Ascending aorta (tissue), 2 donors: ENCODE measurements at regions not wholly inside any gene's neighbourhood (a gene's known extent, or its start where the extent isn't known, plus 50 kb on each side); places are given as distances from the start of the nearest gene placed in this dataset.
"Not testable (repeated sequence)": the region's sequence is repeated elsewhere in the genome, so short reads cannot be mapped to it uniquely, and the experiment has no call there.

Source experiments
- DNase-seq, 2 donors: peaks; one replicate each; pipeline ENCODE4 v3.0.0-alpha.2; 2019; ENCODE audit warnings: low spot score in 2 of 2
- H3K27ac ChIP-seq, 2 donors: fragments of 200-600 bp; sonication (generic); one replicate each; pipeline ENCODE4 v1.5.1; 2016 to 2017; ENCODE audit warnings: mild to moderate bottlenecking in 1 of 2
- H3K27me3 ChIP-seq: fragments of 200-600 bp; sonication (generic); one replicate; pipeline ENCODE4 v1.5.1; 2017
- H3K36me3 ChIP-seq, 2 donors: fragments of 200-600 bp; sonication (generic); one replicate each; pipeline ENCODE4 v1.5.1; 2016
- H3K4me1 ChIP-seq, 2 donors: fragments of 200-600 bp; sonication (generic); one replicate each; pipeline ENCODE4 v1.5.1; 2016 to 2017; ENCODE audit warnings: mild to moderate bottlenecking in 1 of 2
- H3K4me3 ChIP-seq, 2 donors: fragments of 200-600 bp; sonication (generic); one replicate each; pipeline ENCODE4 v1.5.1; 2016 to 2017; ENCODE audit warnings: mild to moderate bottlenecking in 1 of 2
- H3K9me3 ChIP-seq, 2 donors: fragments of 200-600 bp; sonication (generic); one replicate each; pipeline ENCODE4 v1.5.1; 2016
- CTCF ChIP-seq, 3 experiments: fragments of 200-600 bp in 2 of 3; fragments of 450-650 bp in 1 of 3; sonication (generic) in 2 of 3; IDR thresholded peaks; one replicate each; pipeline ENCODE4 v1.5.1; 2016 to 2019; ENCODE audit warnings: antibody characterized with exemption in 3 of 3, mild to moderate bottlenecking in 1 of 3, moderate library complexity in 1 of 3
- intact Hi-C: fragments of 100-400 bp; cut with DNase I; formaldehyde crosslinking; loops from one replicate; pipeline ENCODE4 v1.15.1; 2023

GRCh38 chr6:85130743-85131142, 319.1 kb upstream of the NT5E start:
- no peaks in the 10 kb centered on the region for H3K27me3 ChIP-seq
- H3K27ac ChIP-seq: no peak overlapping the region
- no peak for DNase-seq
- H3K36me3 ChIP-seq: no peaks in the 10 kb centered on the region
- peaks cover 0 to 2% of the 10 kb centered on the region in 2 donors for H3K4me1 ChIP-seq
- no peak overlapping the region for H3K4me3 ChIP-seq
- no peaks in the 10 kb centered on the region for H3K9me3 ChIP-seq
- no peak for TF ChIP-seq CTCF (IDR thresholded peaks at IDR 0.05)
- intact Hi-C loops: no loop called here

GRCh38 chr6:85129881-85130280, 320.0 kb upstream of the NT5E start:
- intact Hi-C loops: loop anchor here (5.0 kb wide), 3 partner anchors 113 to 708 kb away; no protein-coding TSS in a partner anchor
- H3K9me3 ChIP-seq: no peaks in the 10 kb centered on the region
- peaks cover 0 to 2% of the 10 kb centered on the region in 2 donors for H3K4me1 ChIP-seq
- no peak overlapping the region for H3K4me3 ChIP-seq
- no peak overlapping the region for H3K27ac ChIP-seq
- no peaks in the 10 kb centered on the region for H3K36me3 ChIP-seq
- TF ChIP-seq CTCF (IDR thresholded peaks at IDR 0.05): no peak
- no peaks in the 10 kb centered on the region for H3K27me3 ChIP-seq
- DNase-seq: no peak

DNA sequence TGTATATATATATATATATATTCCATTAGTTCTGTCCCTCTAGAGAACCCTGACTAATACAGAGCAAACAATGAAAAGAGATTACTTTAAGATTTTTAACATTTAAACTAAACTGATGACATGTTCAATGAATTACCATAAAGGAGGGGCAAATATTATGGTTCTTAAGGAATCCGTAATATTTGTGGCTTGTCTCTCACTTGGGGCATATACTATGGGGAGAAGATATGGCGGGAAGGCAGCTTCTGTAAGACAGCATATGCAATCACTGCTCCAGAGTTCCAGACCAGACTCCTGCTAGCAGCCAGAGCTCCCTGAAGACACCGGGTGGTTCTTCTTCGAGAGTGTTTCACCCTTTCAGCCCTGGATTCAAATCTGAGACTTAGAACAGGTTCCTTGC, 321.1 kb upstream of the NT5E start:
- Histone ChIP-seq H3K27ac (no peak overlapping the region), H3K4me3 (no peak overlapping the region), H3K9me3 (no peaks in the 10 kb centered on the region), H3K27me3 (no peaks in the 10 kb centered on the region), H3K4me1 (peaks cover 0 to 2% of the 10 kb centered on the region in 2 donors), H3K36me3 (no peaks in the 10 kb centered on the region)
- TF ChIP-seq CTCF (IDR thresholded peaks at IDR 0.05): no peak
- intact Hi-C loops: loop anchor here (5.0 kb wide), 3 partner anchors 111 to 706 kb away; no protein-coding TSS in a partner anchor
- no peak for DNase-seq

- not testable (repeated sequence) for H3K27me3 ChIP-seq
- intact Hi-C loops: loop anchor here (5.0 kb wide), 3 partner anchors 111 to 706 kb away; no protein-coding TSS in a partner anchor
These were observed 321.6 kb upstream of the NT5E start for GRCh38 chr6:85128256-85128655.

DNA sequence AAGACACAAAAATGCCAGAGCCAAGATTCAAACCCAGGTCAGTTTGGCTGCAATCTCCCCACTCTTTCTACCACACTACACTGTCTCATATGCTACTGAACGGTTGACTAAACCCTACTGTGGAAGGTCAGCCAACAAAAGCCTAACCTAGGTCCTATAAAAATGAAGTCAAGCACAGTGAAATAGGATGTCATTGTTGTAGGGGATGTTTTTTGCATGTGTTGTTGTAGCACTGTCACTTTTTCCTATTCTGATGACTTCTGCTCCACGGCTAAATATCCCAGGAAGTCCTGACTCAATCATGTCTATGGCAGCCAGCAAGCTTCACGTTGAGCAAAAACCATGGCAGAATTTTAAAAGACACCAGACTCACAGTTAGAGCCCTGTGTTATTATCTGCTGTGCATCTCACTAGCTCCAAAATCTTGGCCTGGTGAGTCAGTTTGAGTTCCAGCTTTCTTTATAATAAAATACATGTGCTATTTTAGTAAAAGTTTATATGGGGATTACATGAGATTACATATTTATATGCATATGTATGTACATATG, 322.1 kb upstream of the NT5E start:
- intact Hi-C loops: loop anchor here (5.0 kb wide), 3 partner anchors 110 to 705 kb away; no protein-coding TSS in a partner anchor
- Histone ChIP-seq H3K27ac (no peak overlapping the region), H3K27me3 (no peaks in the 10 kb centered on the region), H3K4me3 (no peak overlapping the region), H3K36me3 (no peaks in the 10 kb centered on the region), H3K4me1 (peaks cover 0 to 2% of the 10 kb centered on the region in 2 donors), H3K9me3 (no peaks in the 10 kb centered on the region)
- no peak for DNase-seq
- no peak for TF ChIP-seq CTCF (IDR thresholded peaks at IDR 0.05)

More at GRCh38 chr6:85128256-85128655, 321.6 kb upstream of the NT5E start:
- not testable (repeated sequence) for H3K9me3 ChIP-seq, DNase-seq, H3K36me3 ChIP-seq, H3K4me3 ChIP-seq, H3K27ac ChIP-seq, H3K4me1 ChIP-seq

- no peak for DNase-seq
- intact Hi-C loops: loop anchor here (5.0 kb wide), 3 partner anchors 110 to 705 kb away; no protein-coding TSS in a partner anchor
- Histone ChIP-seq H3K27ac (no peak overlapping the region), H3K9me3 (no peaks in the 10 kb centered on the region), H3K4me3 (peak overlapping the region in 1 of 2 donors; percentile 6), H3K36me3 (no peaks in the 10 kb centered on the region), H3K4me1 (peaks cover 0 to 2% of the 10 kb centered on the region in 2 donors), H3K27me3 (no peaks in the 10 kb centered on the region)
- no peak for TF ChIP-seq CTCF (IDR thresholded peaks at IDR 0.05)
These were observed 322.8 kb upstream of the NT5E start for GRCh38 chr6:85127168-85127498.
